GM12878 (cell line): ENCODE measurements at regions not wholly inside any gene's neighbourhood (a gene's known extent, or its start where the extent isn't known, plus 50 kb on each side); places are given as distances from the start of the nearest gene placed in this dataset.

Experiments used
- BCL11A ChIP-seq: IDR thresholded peaks from 2 replicates; pipeline ENCODE4 v1.6.1; 2011; ENCODE audit warnings: low read depth, low read length
- CREB1 ChIP-seq: IDR thresholded peaks from 2 replicates; pipeline ENCODE4 v1.6.1; 2012; ENCODE audit warnings: low read depth, mild to moderate bottlenecking, inconsistent platforms
- DPF2 ChIP-seq: fragments of 450-650 bp; IDR thresholded peaks from 2 replicates; pipeline ENCODE4 v1.6.1; 2017; ENCODE audit warnings: mild to moderate bottlenecking
- ETV6 ChIP-seq, 2 experiments: fragments of 450-650 bp in 1 of 2; IDR thresholded peaks in 1 of 2; conservative IDR thresholded peaks in 1 of 2; 2 replicates each; pipeline ENCODE4 v1.6.1; 2014; ENCODE audit warnings: antibody characterized with exemption in 1 of 2, borderline replicate concordance in 1 of 2, low read depth in 1 of 2, mild to moderate bottlenecking in 1 of 2, moderate library complexity in 1 of 2
- IKZF1 ChIP-seq: fragments of 450-650 bp; conservative IDR thresholded peaks from 2 replicates; pipeline ENCODE4 v1.6.1; 2017; ENCODE audit warnings: antibody characterized with exemption, mild to moderate bottlenecking
- IKZF2 ChIP-seq, 2 experiments: fragments of 450-650 bp; IDR thresholded peaks; 2 replicates each; pipeline ENCODE4 v1.6.1; 2017; ENCODE audit warnings: mild to moderate bottlenecking in 2 of 2, moderate library complexity in 2 of 2
- MTA2 ChIP-seq: fragments of 450-650 bp; IDR thresholded peaks from 2 replicates; pipeline ENCODE4 v1.6.1; 2016; ENCODE audit warnings: low read depth, mild to moderate bottlenecking, moderate library complexity
- NFIC ChIP-seq: IDR thresholded peaks from 2 replicates; pipeline ENCODE4 v1.6.1; 2012; ENCODE audit warnings: low read depth, mild to moderate bottlenecking, inconsistent platforms, low read length, moderate library complexity
- PAX5 ChIP-seq: IDR thresholded peaks from 2 replicates; pipeline ENCODE4 v1.6.1; 2011; ENCODE audit warnings: low read depth, low read length, borderline replicate concordance
- RELB ChIP-seq: fragments of 450-650 bp; IDR thresholded peaks from 2 replicates; pipeline ENCODE4 v1.6.1; 2017; ENCODE audit warnings: low read depth, mild to moderate bottlenecking, moderate library complexity
- TAF1 ChIP-seq: IDR thresholded peaks from 2 replicates; pipeline ENCODE4 v1.6.1; 2011; ENCODE audit warnings: mild to moderate bottlenecking, low read depth, low read length, borderline replicate concordance
- TF ChIP-seq, protein P1 (sequence below): IDR thresholded peaks from 2 replicates; pipeline ENCODE4 v1.6.1; 2012; ENCODE audit warnings: low read length, inconsistent platforms

DNA sequence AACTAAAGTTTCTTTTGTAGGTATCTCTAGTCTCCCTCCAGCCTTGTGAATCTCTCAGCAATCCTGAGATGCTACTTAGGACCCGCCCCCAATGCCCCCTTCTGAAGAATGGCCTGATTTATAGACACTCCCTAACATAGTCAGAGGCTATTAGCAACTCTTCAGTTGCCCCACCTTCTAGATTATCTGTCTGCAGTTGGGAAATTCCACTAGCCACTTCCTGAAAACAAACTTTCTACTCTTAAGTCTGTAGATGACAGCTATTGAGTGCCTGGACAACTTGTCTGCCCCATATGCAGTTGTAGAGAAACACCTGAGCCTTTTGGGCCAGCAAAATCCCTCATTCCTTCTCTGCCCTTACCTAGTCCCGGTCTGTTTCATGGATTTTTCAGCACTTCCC, 188.2 kb upstream of the PREP start (continued):
- TF ChIP-seq ETV6 (conservative IDR thresholded peaks at IDR 0.05 in 1 of 2, IDR thresholded peaks at IDR 0.05 in 1 of 2; ENCODE audit: borderline replicate concordance in 1 of 2, low read depth in 1 of 2), result 0 out of 4 replicates have a peak, but pooled peaks of 1 of the 2 experiments have one; percentile 49
- peak; percentile 56 for TF ChIP-seq DPF2
- peak; percentile 55; the same call in 1 of the 2 replicates for TF ChIP-seq BCL11A
- TF ChIP-seq IKZF2 (IDR thresholded peaks at IDR 0.05), result peak in 1 of 2 experiments; percentile 76; a peak in 3 of 4 replicates
- peak; percentile 50; the same call in 1 of the 2 replicates for TF ChIP-seq MTA2
- peak; percentile 95 for TF ChIP-seq RELB
- peak; percentile 27; the same call in 1 of the 2 replicates for TF ChIP-seq TAF1
- TF ChIP-seq CREB1, result 0 out of 2 replicates have a peak, but pooled peaks have one; percentile 18
- TF ChIP-seq PAX5, result peak; percentile 24; the same call in 1 of the 2 replicates
- peak; percentile 73 for TF ChIP-seq IKZF1
- TF ChIP-seq, protein P1, sequence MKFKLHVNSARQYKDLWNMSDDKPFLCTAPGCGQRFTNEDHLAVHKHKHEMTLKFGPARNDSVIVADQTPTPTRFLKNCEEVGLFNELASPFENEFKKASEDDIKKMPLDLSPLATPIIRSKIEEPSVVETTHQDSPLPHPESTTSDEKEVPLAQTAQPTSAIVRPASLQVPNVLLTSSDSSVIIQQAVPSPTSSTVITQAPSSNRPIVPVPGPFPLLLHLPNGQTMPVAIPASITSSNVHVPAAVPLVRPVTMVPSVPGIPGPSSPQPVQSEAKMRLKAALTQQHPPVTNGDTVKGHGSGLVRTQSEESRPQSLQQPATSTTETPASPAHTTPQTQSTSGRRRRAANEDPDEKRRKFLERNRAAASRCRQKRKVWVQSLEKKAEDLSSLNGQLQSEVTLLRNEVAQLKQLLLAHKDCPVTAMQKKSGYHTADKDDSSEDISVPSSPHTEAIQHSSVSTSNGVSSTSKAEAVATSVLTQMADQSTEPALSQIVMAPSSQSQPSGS, result peak; percentile 59; the same call in 1 of the 2 replicates
- TF ChIP-seq NFIC, result peak; percentile 71
